SK-N-SH treated with all-trans-retinoic acid at 6 μM for 48 hours (cell line): ENCODE measurements at regions not wholly inside any gene's neighbourhood (a gene's known extent, or its start where the extent isn't known, plus 50 kb on each side); places are given as distances from the start of the nearest gene placed in this dataset.

Experiments
- ATAC-seq: fragments of 200-7000 bp; cut with Tn5 transposase; 3 replicates; pipeline ENCODE4 v1.9.1; 2020; ENCODE audit warnings: mild to moderate bottlenecking, moderate library complexity
- ARNTL ChIP-seq: fragments of 450-650 bp; formaldehyde crosslinking; IDR thresholded peaks from 2 replicates; pipeline ENCODE4 v1.5.0; 2020; ENCODE audit warnings: low read depth, mild to moderate bottlenecking, moderate library complexity, borderline replicate concordance
- BACH2 ChIP-seq: fragments of 250-450 bp; sonication (Bioruptor Pico); IDR thresholded peaks from 2 replicates; pipeline ENCODE4 v1.9.0; 2021; ENCODE audit warnings: mild to moderate bottlenecking, borderline replicate concordance
- CSDC2 ChIP-seq: fragments of 250-450 bp; sonication (Bioruptor Pico); IDR thresholded peaks from 2 replicates; pipeline ENCODE4 v1.5.0; 2020; ENCODE audit warnings: mild to moderate bottlenecking, moderate library complexity
- ESRRG ChIP-seq: fragments of 250-450 bp; sonication (Bioruptor Pico); IDR thresholded peaks from 2 replicates; pipeline ENCODE4 v1.6.1; 2021; ENCODE audit warnings: mild to moderate bottlenecking
- GLIS3 ChIP-seq: fragments of 250-450 bp; sonication (Bioruptor Pico); IDR thresholded peaks from 2 replicates; pipeline ENCODE4 v1.5.0; 2020; ENCODE audit warnings: mild to moderate bottlenecking, moderate library complexity
- ISL1 ChIP-seq: fragments of 250-450 bp; sonication (Bioruptor Pico); IDR thresholded peaks from 2 replicates; pipeline ENCODE4 v2.1.2; 2022; ENCODE audit warnings: mild to moderate bottlenecking, moderate library complexity
- OSR1 ChIP-seq: fragments of 250-450 bp; sonication (Bioruptor Pico); IDR thresholded peaks from 2 replicates; pipeline ENCODE4 v1.8.0; 2022; ENCODE audit warnings: moderate library complexity, mild to moderate bottlenecking, inconsistent platforms
- PPARA ChIP-seq: fragments of 250-450 bp; sonication (Bioruptor Pico); IDR thresholded peaks from 2 replicates; pipeline ENCODE4 v1.5.0; 2020; ENCODE audit warnings: mild to moderate bottlenecking, borderline replicate concordance
- RARB ChIP-seq: fragments of 250-450 bp; sonication (Bioruptor Pico); IDR thresholded peaks from 2 replicates; pipeline ENCODE4 v1.8.0; 2021; ENCODE audit warnings: mild to moderate bottlenecking, moderate library complexity
- SNAI2 ChIP-seq: fragments of 250-450 bp; sonication (Bioruptor Pico); IDR thresholded peaks from 2 replicates; pipeline ENCODE4 v1.5.0; 2020; ENCODE audit warnings: mild to moderate bottlenecking, moderate library complexity
- TCF4 ChIP-seq: fragments of 250-450 bp; sonication (Bioruptor Pico); IDR thresholded peaks from 2 replicates; pipeline ENCODE4 v1.8.0; 2021; ENCODE audit warnings: mild to moderate bottlenecking, moderate library complexity, borderline replicate concordance
- TOX ChIP-seq: fragments of 250-450 bp; sonication (Bioruptor Pico); IDR thresholded peaks from 2 replicates; pipeline ENCODE4 v1.8.0; 2021; ENCODE audit warnings: mild to moderate bottlenecking, moderate library complexity, borderline replicate concordance
- ZC3H10 ChIP-seq: fragments of 250-450 bp; sonication (Bioruptor Pico); IDR thresholded peaks from 2 replicates; pipeline ENCODE4 v1.5.1; 2021; ENCODE audit warnings: mild to moderate bottlenecking, moderate library complexity
- ZFP3 ChIP-seq: fragments of 250-450 bp; sonication (Bioruptor Pico); IDR thresholded peaks from 2 replicates; pipeline ENCODE4 v1.5.0; 2020; ENCODE audit warnings: mild to moderate bottlenecking, moderate library complexity
- ZFP30 ChIP-seq: fragments of 450-650 bp; formaldehyde crosslinking; IDR thresholded peaks from 2 replicates; pipeline ENCODE4 v1.5.0; 2022; ENCODE audit warnings: mild to moderate bottlenecking, moderate library complexity
- ZNF565 ChIP-seq: fragments of 450-650 bp; formaldehyde crosslinking; conservative IDR thresholded peaks from 2 replicates; pipeline ENCODE4 v1.5.0; 2020; ENCODE audit warnings: low read depth, mild to moderate bottlenecking, moderate library complexity
- ZNF70 ChIP-seq: fragments of 450-650 bp; formaldehyde crosslinking; IDR thresholded peaks from 2 replicates; pipeline ENCODE4 v1.5.0; 2020; ENCODE audit warnings: mild to moderate bottlenecking, moderate library complexity
- ZNF8 ChIP-seq: fragments of 450-650 bp; formaldehyde crosslinking; IDR thresholded peaks from 2 replicates; pipeline ENCODE4 v1.5.0; 2020; ENCODE audit warnings: mild to moderate bottlenecking, moderate library complexity
- TF ChIP-seq, protein P1 (sequence below): fragments of 250-450 bp; sonication (Bioruptor Pico); IDR thresholded peaks from 2 replicates; pipeline ENCODE4 v1.5.0; 2020; ENCODE audit warnings: mild to moderate bottlenecking, moderate library complexity
- TF ChIP-seq, protein P2 (sequence below): fragments of 250-450 bp; sonication (Bioruptor Pico); IDR thresholded peaks from 2 replicates; pipeline ENCODE4 v1.5.1; 2021; ENCODE audit warnings: mild to moderate bottlenecking, moderate library complexity
- TF ChIP-seq, protein P3 (sequence below): fragments of 250-450 bp; sonication (Bioruptor Pico); IDR thresholded peaks from 2 replicates; pipeline ENCODE4 v1.8.0; 2021; ENCODE audit warnings: low read depth, mild to moderate bottlenecking, moderate library complexity, borderline replicate concordance
- TF ChIP-seq, protein P4 (sequence below): fragments of 250-450 bp; sonication (Bioruptor Pico); IDR thresholded peaks from 2 replicates; pipeline ENCODE4 v1.8.0; 2020; ENCODE audit warnings: mild to moderate bottlenecking, moderate library complexity, borderline replicate concordance
- TF ChIP-seq, protein P5 (sequence below): fragments of 250-450 bp; sonication (Bioruptor Pico); IDR thresholded peaks from 2 replicates; pipeline ENCODE4 v1.5.1; 2020; ENCODE audit warnings: low read depth, mild to moderate bottlenecking, moderate library complexity

DNA sequence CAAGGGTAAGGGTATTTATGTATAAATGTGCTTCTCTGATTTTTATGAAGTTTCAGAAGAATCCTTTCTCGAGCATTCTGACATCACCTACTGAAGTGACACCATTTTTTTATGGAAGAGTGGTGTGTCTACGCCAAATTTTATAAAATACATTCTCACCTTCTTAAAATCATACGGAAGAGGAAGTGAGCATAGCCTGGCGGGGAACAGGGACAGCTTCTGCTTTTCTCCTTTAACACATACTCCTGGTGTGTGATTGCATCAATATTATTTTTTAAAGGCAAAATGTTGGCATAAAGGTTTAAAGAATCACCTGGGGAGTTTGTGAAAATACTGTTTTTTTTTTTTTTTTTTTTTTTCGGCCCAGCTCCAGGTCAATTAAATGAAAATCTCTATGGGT is 733.6 kb upstream of the MAN1A1 start:
- ATAC-seq = no peak
- no peak for TF ChIP-seq CSDC2 (CRISPR knock-in tag)
- no peak for TF ChIP-seq SNAI2
- no peak for TF ChIP-seq ZFP3 (CRISPR knock-in tag)
- TF ChIP-seq PPARA (CRISPR knock-in tag) = no peak
- TF ChIP-seq ZFP30 (CRISPR knock-in tag) = no peak
- TF ChIP-seq GLIS3 (CRISPR knock-in tag) = no peak
- TF ChIP-seq OSR1 (CRISPR knock-in tag) = no peak
- TF ChIP-seq ZNF70 (CRISPR knock-in tag) = no peak
- no peak for TF ChIP-seq ARNTL (CRISPR knock-in tag)
- TF ChIP-seq BACH2 (CRISPR knock-in tag) = no peak

DNA sequence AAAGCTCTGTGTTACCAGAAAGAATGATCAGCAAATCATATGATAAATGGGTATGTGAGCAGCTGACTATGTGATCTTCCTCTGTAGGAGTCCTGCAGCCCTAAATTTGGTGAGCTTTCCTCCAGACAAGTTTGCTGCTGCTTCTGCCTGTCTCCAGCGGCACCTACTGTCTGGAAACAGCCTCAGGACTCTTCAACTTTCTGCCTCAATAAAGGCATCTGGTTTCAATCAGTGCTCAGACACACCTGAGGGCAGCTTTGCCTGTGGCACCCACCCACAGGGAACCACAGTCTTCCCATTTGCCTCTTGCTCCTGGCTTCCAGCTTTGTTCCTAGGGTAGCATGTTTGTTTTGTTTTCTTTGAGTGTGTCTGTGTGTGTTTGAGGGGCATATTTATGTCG is 727.9 kb upstream of the MAN1A1 start:
- peak; percentile 62 for ATAC-seq
- TF ChIP-seq, protein P1, sequence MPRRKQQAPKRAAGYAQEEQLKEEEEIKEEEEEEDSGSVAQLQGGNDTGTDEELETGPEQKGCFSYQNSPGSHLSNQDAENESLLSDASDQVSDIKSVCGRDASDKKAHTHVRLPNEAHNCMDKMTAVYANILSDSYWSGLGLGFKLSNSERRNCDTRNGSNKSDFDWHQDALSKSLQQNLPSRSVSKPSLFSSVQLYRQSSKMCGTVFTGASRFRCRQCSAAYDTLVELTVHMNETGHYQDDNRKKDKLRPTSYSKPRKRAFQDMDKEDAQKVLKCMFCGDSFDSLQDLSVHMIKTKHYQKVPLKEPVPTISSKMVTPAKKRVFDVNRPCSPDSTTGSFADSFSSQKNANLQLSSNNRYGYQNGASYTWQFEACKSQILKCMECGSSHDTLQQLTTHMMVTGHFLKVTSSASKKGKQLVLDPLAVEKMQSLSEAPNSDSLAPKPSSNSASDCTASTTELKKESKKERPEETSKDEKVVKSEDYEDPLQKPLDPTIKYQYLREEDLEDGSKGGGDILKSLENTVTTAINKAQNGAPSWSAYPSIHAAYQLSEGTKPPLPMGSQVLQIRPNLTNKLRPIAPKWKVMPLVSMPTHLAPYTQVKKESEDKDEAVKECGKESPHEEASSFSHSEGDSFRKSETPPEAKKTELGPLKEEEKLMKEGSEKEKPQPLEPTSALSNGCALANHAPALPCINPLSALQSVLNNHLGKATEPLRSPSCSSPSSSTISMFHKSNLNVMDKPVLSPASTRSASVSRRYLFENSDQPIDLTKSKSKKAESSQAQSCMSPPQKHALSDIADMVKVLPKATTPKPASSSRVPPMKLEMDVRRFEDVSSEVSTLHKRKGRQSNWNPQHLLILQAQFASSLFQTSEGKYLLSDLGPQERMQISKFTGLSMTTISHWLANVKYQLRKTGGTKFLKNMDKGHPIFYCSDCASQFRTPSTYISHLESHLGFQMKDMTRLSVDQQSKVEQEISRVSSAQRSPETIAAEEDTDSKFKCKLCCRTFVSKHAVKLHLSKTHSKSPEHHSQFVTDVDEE (CRISPR knock-in tag) = no peak
- TF ChIP-seq TCF4 (CRISPR knock-in tag) (no peak), ESRRG (CRISPR knock-in tag) (no peak), ISL1 (CRISPR knock-in tag) (no peak), ARNTL (CRISPR knock-in tag) (no peak), SNAI2 (no peak), ZFP3 (CRISPR knock-in tag) (no peak), BACH2 (CRISPR knock-in tag) (no peak), TOX (CRISPR knock-in tag) (no peak), CSDC2 (CRISPR knock-in tag) (no peak), RARB (no peak), PPARA (CRISPR knock-in tag) (no peak), GLIS3 (CRISPR knock-in tag) (no peak), ZNF565 (CRISPR knock-in tag) (no peak), ZNF8 (CRISPR knock-in tag) (no peak), ZC3H10 (no peak), OSR1 (CRISPR knock-in tag) (no peak)
- TF ChIP-seq, protein P2, sequence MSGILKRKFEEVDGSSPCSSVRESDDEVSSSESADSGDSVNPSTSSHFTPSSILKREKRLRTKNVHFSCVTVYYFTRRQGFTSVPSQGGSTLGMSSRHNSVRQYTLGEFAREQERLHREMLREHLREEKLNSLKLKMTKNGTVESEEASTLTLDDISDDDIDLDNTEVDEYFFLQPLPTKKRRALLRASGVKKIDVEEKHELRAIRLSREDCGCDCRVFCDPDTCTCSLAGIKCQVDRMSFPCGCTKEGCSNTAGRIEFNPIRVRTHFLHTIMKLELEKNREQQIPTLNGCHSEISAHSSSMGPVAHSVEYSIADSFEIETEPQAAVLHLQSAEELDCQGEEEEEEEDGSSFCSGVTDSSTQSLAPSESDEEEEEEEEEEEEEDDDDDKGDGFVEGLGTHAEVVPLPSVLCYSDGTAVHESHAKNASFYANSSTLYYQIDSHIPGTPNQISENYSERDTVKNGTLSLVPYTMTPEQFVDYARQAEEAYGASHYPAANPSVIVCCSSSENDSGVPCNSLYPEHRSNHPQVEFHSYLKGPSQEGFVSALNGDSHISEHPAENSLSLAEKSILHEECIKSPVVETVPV (CRISPR knock-in tag) = no peak
- TF ChIP-seq, protein P3, sequence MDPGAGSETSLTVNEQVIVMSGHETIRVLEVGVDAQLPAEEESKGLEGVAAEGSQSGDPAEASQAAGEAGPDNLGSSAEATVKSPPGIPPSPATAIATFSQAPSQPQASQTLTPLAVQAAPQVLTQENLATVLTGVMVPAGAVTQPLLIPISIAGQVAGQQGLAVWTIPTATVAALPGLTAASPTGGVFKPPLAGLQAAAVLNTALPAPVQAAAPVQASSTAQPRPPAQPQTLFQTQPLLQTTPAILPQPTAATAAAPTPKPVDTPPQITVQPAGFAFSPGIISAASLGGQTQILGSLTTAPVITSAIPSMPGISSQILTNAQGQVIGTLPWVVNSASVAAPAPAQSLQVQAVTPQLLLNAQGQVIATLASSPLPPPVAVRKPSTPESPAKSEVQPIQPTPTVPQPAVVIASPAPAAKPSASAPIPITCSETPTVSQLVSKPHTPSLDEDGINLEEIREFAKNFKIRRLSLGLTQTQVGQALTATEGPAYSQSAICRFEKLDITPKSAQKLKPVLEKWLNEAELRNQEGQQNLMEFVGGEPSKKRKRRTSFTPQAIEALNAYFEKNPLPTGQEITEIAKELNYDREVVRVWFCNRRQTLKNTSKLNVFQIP (CRISPR knock-in tag) = no peak
- TF ChIP-seq, protein P4, sequence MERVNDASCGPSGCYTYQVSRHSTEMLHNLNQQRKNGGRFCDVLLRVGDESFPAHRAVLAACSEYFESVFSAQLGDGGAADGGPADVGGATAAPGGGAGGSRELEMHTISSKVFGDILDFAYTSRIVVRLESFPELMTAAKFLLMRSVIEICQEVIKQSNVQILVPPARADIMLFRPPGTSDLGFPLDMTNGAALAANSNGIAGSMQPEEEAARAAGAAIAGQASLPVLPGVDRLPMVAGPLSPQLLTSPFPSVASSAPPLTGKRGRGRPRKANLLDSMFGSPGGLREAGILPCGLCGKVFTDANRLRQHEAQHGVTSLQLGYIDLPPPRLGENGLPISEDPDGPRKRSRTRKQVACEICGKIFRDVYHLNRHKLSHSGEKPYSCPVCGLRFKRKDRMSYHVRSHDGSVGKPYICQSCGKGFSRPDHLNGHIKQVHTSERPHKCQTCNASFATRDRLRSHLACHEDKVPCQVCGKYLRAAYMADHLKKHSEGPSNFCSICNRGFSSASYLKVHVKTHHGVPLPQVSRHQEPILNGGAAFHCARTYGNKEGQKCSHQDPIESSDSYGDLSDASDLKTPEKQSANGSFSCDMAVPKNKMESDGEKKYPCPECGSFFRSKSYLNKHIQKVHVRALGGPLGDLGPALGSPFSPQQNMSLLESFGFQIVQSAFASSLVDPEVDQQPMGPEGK (CRISPR knock-in tag) = no peak

DNA sequence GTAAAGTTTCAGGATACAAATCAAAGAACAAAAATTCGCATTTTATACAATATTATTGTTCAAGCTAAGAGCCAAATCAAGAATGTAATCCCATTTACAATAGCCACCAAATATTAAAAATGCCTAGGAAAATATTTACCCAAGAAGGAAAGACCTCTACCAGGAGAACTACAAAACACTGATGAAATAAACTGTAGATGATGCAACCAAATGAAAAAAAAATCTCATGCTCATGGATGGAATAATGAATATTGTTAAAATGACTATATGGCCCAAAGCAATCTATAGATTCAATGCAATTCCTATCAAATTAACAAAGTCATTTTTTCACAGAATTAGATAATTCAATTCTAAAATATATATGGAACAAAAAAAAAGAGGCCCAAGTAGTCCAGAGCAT is 708.8 kb upstream of the MAN1A1 start:
- no peak for ATAC-seq
- TF ChIP-seq, protein P1 (CRISPR knock-in tag) = no peak
- no peak for TF ChIP-seq RARB
- no peak for TF ChIP-seq BACH2 (CRISPR knock-in tag)
- no peak for TF ChIP-seq CSDC2 (CRISPR knock-in tag)
- no peak for TF ChIP-seq SNAI2
- TF ChIP-seq, protein P5, sequence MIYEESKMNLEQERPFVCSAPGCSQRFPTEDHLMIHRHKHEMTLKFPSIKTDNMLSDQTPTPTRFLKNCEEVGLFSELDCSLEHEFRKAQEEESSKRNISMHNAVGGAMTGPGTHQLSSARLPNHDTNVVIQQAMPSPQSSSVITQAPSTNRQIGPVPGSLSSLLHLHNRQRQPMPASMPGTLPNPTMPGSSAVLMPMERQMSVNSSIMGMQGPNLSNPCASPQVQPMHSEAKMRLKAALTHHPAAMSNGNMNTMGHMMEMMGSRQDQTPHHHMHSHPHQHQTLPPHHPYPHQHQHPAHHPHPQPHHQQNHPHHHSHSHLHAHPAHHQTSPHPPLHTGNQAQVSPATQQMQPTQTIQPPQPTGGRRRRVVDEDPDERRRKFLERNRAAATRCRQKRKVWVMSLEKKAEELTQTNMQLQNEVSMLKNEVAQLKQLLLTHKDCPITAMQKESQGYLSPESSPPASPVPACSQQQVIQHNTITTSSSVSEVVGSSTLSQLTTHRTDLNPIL = no peak
- no peak for TF ChIP-seq TOX (CRISPR knock-in tag)
- TF ChIP-seq, protein P4 (CRISPR knock-in tag) = no peak
- no peak for TF ChIP-seq ISL1 (CRISPR knock-in tag)
- TF ChIP-seq OSR1 (CRISPR knock-in tag) = no peak
- no peak for TF ChIP-seq ESRRG (CRISPR knock-in tag)
- no peak for TF ChIP-seq ZNF70 (CRISPR knock-in tag)
- no peak for TF ChIP-seq ZFP30 (CRISPR knock-in tag)
- no peak for TF ChIP-seq ZNF565 (CRISPR knock-in tag)
- TF ChIP-seq TCF4 (CRISPR knock-in tag) = no peak
